SU-DHL-6 (cell line): ENCODE measurements at regions not wholly inside any gene's neighbourhood (a gene's known extent, or its start where the extent isn't known, plus 50 kb on each side); places are given as distances from the start of the nearest gene placed in this dataset.

ENCODE experiments used
- H2AFZ ChIP-seq: fragments of 200-600 bp; sonication (generic); 2 replicates; pipeline ENCODE4 v1.6.1; 2014; ENCODE audit warnings: low read depth, mild to moderate bottlenecking, moderate library complexity, mixed read lengths, antibody characterized with exemption, low read length; ENCODE audit not compliant: severe bottlenecking
- H3F3A ChIP-seq: fragments of 200-600 bp; shearing (Covaris generic); 2 replicates; pipeline ENCODE4 v1.6.0; 2016; ENCODE audit warnings: antibody characterized with exemption, mild to moderate bottlenecking; ENCODE audit not compliant: insufficient read depth
- H3K27ac ChIP-seq: fragments of 200-600 bp; sonication (generic); 2 replicates; pipeline ENCODE4 v1.5.1; 2016; ENCODE audit warnings: low read depth, mild to moderate bottlenecking, low read length, moderate library complexity, mixed read lengths
- H3K27me3 ChIP-seq: fragments of 200-600 bp; sonication (generic), shearing (Covaris generic); 2 replicates; pipeline ENCODE4 v1.6.0; 2014; ENCODE audit warnings: mild to moderate bottlenecking, low read length
- H3K36me3 ChIP-seq: fragments of 200-600 bp; sonication (generic); 2 replicates; pipeline ENCODE4 v1.6.1; 2014; ENCODE audit warnings: mild to moderate bottlenecking, low read length, mixed read lengths
- H3K4me2 ChIP-seq: fragments of 300-600, 200-600 bp; shearing (Covaris generic), sonication (generic); 2 replicates; pipeline ENCODE4 v1.6.0; 2014; ENCODE audit warnings: low read length, low read depth, mild to moderate bottlenecking; ENCODE audit not compliant: poor library complexity, severe bottlenecking
- H3K4me3 ChIP-seq: fragments of 200-600 bp; sonication (generic); 2 replicates; pipeline ENCODE4 v1.5.1; 2014; ENCODE audit warnings: antibody characterized with exemption, low read length, mild to moderate bottlenecking, mixed read lengths; ENCODE audit not compliant: insufficient read depth, poor library complexity, severe bottlenecking
- H3K79me2 ChIP-seq: fragments of 200-600 bp; sonication (generic); 2 replicates; pipeline ENCODE4 v1.6.1; 2014; ENCODE audit warnings: mild to moderate bottlenecking, low read length, moderate library complexity; ENCODE audit not compliant: insufficient read depth
- H3K9ac ChIP-seq: fragments of 200-600 bp; sonication (generic); 2 replicates; pipeline ENCODE4 v1.7.0; 2014; ENCODE audit warnings: mild to moderate bottlenecking, low read length
- H3K9me2 ChIP-seq: fragments of 200-600 bp; sonication (generic); replicated peaks from 2 replicates; pipeline ENCODE4 v1.6.1; 2014; ENCODE audit warnings: low read length; ENCODE audit not compliant: insufficient read depth
- H3K9me3 ChIP-seq: fragments of 200-600 bp; sonication (generic); 2 replicates; pipeline ENCODE4 v1.6.1; 2014; ENCODE audit warnings: low read length, mixed read lengths; ENCODE audit not compliant: insufficient read depth
- H4K20me1 ChIP-seq: fragments of 200-600 bp; sonication (generic); 2 replicates; pipeline ENCODE4 v1.6.1; 2014; ENCODE audit warnings: low read depth, mild to moderate bottlenecking, antibody characterized with exemption, low read length, moderate library complexity, mixed read lengths
- CTCF ChIP-seq: fragments of 200-600 bp; sonication (generic); IDR thresholded peaks from one replicate; pipeline ENCODE4 v1.5.1; 2017; ENCODE audit warnings: antibody characterized with exemption, mild to moderate bottlenecking, low read length, moderate library complexity; ENCODE audit not compliant: insufficient read depth, poor library complexity, severe bottlenecking
- EZH2phosphoT487 ChIP-seq: fragments of 200-600 bp; sonication (generic), shearing (Covaris generic); conservative IDR thresholded peaks from 2 replicates; pipeline ENCODE4 v1.6.1; 2018; ENCODE audit warnings: mild to moderate bottlenecking, antibody characterized with exemption, low read length, moderate library complexity, mixed read lengths

DNA sequence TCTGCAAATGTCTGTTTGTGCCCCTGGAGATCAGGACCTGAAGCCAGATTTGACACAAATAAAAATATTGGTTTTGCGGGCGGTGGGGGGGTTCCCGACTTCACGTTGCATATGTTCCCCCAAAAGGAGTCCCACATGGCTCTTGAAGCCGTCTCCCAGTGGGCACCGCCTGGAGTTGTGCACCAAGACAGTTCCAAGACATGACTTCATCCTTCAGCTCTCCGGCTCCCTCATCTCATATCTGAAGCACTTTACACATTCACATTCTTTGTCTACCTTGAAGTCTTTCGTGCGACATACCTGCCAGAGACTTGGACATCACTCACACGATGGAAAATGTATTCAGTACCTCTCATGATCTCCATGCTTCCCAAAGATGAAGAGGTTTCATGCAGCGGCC lies 362.8 kb upstream of the FOXK1 start:
- TF ChIP-seq CTCF (no peak), EZH2phosphoT487 (no peak)
- no peaks in the 10 kb centered on the region for H3K36me3 ChIP-seq
- no peaks in the 10 kb centered on the region for H3K79me2 ChIP-seq
- H3K4me2 ChIP-seq = no peak overlapping the region
- no peaks in the 10 kb centered on the region for H3F3A ChIP-seq
- H3K9me3 ChIP-seq = peaks cover 5% of the 10 kb centered on the region; the same call in 1 of the 2 replicates
- H3K9me2 ChIP-seq = no peaks in the 10 kb centered on the region
- H4K20me1 ChIP-seq = no peaks in the 10 kb centered on the region
- H3K4me3 ChIP-seq = no peak overlapping the region
- H3K9ac ChIP-seq = no peak overlapping the region
- H2AFZ ChIP-seq = no peak overlapping the region
- H3K27ac ChIP-seq = no peak overlapping the region
- no peaks in the 10 kb centered on the region for H3K27me3 ChIP-seq

- no peaks in the 10 kb centered on the region for H3K79me2 ChIP-seq
- H3K9ac ChIP-seq = no peak overlapping the region
- no peak overlapping the region for H3K4me3 ChIP-seq
- no peak overlapping the region for H3K27ac ChIP-seq
- H3K27me3 ChIP-seq = no peaks in the 10 kb centered on the region
- H3F3A ChIP-seq = no peaks in the 10 kb centered on the region
- H3K9me3 ChIP-seq = peaks cover 2% of the 10 kb centered on the region; the same call in 1 of the 2 replicates
- no peaks in the 10 kb centered on the region for H3K36me3 ChIP-seq
- no peak overlapping the region for H3K4me2 ChIP-seq
- no peaks in the 10 kb centered on the region for H4K20me1 ChIP-seq
- no peaks in the 10 kb centered on the region; the same call in 1 of the 2 replicates for H3K9me2 ChIP-seq
- H2AFZ ChIP-seq = no peak overlapping the region
- TF ChIP-seq EZH2phosphoT487 (no peak), CTCF (no peak)
Measured at GRCh38 chr7:4325732-4326131, 356.4 kb upstream of the FOXK1 start.

GRCh38 chr7:4331711-4332110 lies 350.4 kb upstream of the FOXK1 start:
- H3K36me3 ChIP-seq = no peaks in the 10 kb centered on the region
- no peaks in the 10 kb centered on the region for H4K20me1 ChIP-seq
- no peaks in the 10 kb centered on the region for H3K27me3 ChIP-seq
- TF ChIP-seq EZH2phosphoT487 = no peak
- H3K9ac ChIP-seq = no peak overlapping the region
- no peak overlapping the region for H3K4me3 ChIP-seq
- no peaks in the 10 kb centered on the region for H3K9me3 ChIP-seq
- no peak overlapping the region for H3K4me2 ChIP-seq
- H3K9me2 ChIP-seq = no peaks in the 10 kb centered on the region; the same call in 1 of the 2 replicates
- no peaks in the 10 kb centered on the region for H3F3A ChIP-seq
- no peak overlapping the region for H2AFZ ChIP-seq
- H3K27ac ChIP-seq = no peak overlapping the region
- no peaks in the 10 kb centered on the region for H3K79me2 ChIP-seq

GRCh38 chr7:4338556-4338955 lies 343.5 kb upstream of the FOXK1 start:
- H4K20me1 ChIP-seq = no peaks in the 10 kb centered on the region
- no peaks in the 10 kb centered on the region for H3F3A ChIP-seq
- H3K9me2 ChIP-seq = no peaks in the 10 kb centered on the region
- no peak overlapping the region for H3K4me3 ChIP-seq
- H3K9ac ChIP-seq = no peak overlapping the region
- H3K4me2 ChIP-seq = no peak overlapping the region
- no peak overlapping the region for H3K27ac ChIP-seq
- H3K9me3 ChIP-seq = no peaks in the 10 kb centered on the region
- H3K79me2 ChIP-seq = no peaks in the 10 kb centered on the region
- H3K36me3 ChIP-seq = no peaks in the 10 kb centered on the region
- 0 out of 2 replicates have a peak, but pooled peaks cover 4% of the 10 kb centered on the region for H3K27me3 ChIP-seq
- TF ChIP-seq CTCF = no peak
- TF ChIP-seq EZH2phosphoT487 = no peak
- no peak overlapping the region for H2AFZ ChIP-seq
